Vagina (tissue), 2 donors: ENCODE measurements at regions not wholly inside any gene's neighbourhood (a gene's known extent, or its start where the extent isn't known, plus 50 kb on each side); places are given as distances from the start of the nearest gene placed in this dataset.

Experiments used
- CTCF ChIP-seq, 3 experiments: fragments of 450-650 bp in 2 of 3; fragments of 200-600 bp in 1 of 3; sonication (generic) in 1 of 3; IDR thresholded peaks; one replicate each; pipeline ENCODE4 v1.5.1; 2017 to 2019; ENCODE audit warnings: antibody characterized with exemption in 3 of 3, mild to moderate bottlenecking in 2 of 3, moderate library complexity in 2 of 3
- POLR2A ChIP-seq, 2 donors: fragments of 450-650 bp; IDR thresholded peaks; one replicate each; pipeline ENCODE4 v1.6.1; 2017; ENCODE audit warnings: antibody characterized with exemption in 2 of 2, mild to moderate bottlenecking in 2 of 2, moderate library complexity in 2 of 2
- POLR2AphosphoS5 ChIP-seq, 2 donors: sonication (generic); formaldehyde crosslinking; IDR thresholded peaks; one replicate each; pipeline ENCODE4 v1.9.0; 2017; ENCODE audit warnings: antibody characterized with exemption in 2 of 2, mild to moderate bottlenecking in 2 of 2, low read depth in 1 of 2; ENCODE audit not compliant: insufficient read depth in 1 of 2

- TF ChIP-seq CTCF (IDR thresholded peaks at IDR 0.05) (no peak), POLR2A (IDR thresholded peaks at IDR 0.05) (no peak), POLR2AphosphoS5 (IDR thresholded peaks at IDR 0.05; ENCODE audit: insufficient read depth in 1 of 2, low read depth in 1 of 2) (no peak)
These were observed 104.6 kb downstream of the DIRAS3 start for GRCh38 chr1:67945733-67946374.
